PC-9 (cell line): ENCODE measurements at regions not wholly inside any gene's neighbourhood (a gene's known extent, or its start where the extent isn't known, plus 50 kb on each side); places are given as distances from the start of the nearest gene placed in this dataset.

Source experiments
- BruUV-seq: library from RNA; stranded (reverse); fragments of 400-500 nt; replicated peaks from 2 replicates; lab custom pipeline; 2021; lab: Mats Ljungman, UMichigan
- CTCF ChIA-PET: fragments of 300-600 bp; sonication (Branson Sonifier 250); formaldehyde crosslinking; loops from one replicate; lab custom pipeline; 2022; ENCODE audit warnings: antibody characterized with exemption; lab: Charles Lee
- POLR2A ChIA-PET: fragments of 300-600 bp; sonication (Branson Sonifier 250); formaldehyde crosslinking; loops from one replicate; lab custom pipeline; 2022; ENCODE audit warnings: antibody characterized with exemption; ENCODE audit not compliant: unreplicated experiment; lab: Charles Lee
- DNase-seq, 2 experiments: peaks; one replicate each; pipeline versions ENCODE4 v3.0.0 to v3.0.0-alpha.2; 2015 to 2022; ENCODE audit warnings: mixed read lengths in 1 of 2
- H2AFZ ChIP-seq: fragments of 200-600 bp; sonication (generic); 2 replicates; pipeline ENCODE4 v1.8.1; 2017; ENCODE audit warnings: antibody characterized with exemption
- H3F3A ChIP-seq: fragments of 200-600 bp; sonication (generic); 2 replicates; pipeline ENCODE4 v1.8.1; 2017; ENCODE audit warnings: antibody characterized with exemption, mild to moderate bottlenecking, low read depth; ENCODE audit not compliant: insufficient read depth
- H3K27ac ChIP-seq: fragments of 200-600 bp; sonication (generic); 2 replicates; pipeline ENCODE4 v1.6.1; 2016; ENCODE audit warnings: mixed run types
- H3K27me3 ChIP-seq: fragments of 200-600 bp; sonication (generic); 2 replicates; pipeline ENCODE4 v1.6.1; 2016; ENCODE audit warnings: low read depth, mixed run types; ENCODE audit not compliant: insufficient read depth
- H3K36me3 ChIP-seq: fragments of 200-600 bp; sonication (generic); 2 replicates; pipeline ENCODE4 v1.6.1; 2016; ENCODE audit warnings: low read depth, mixed run types
- H3K4me1 ChIP-seq: fragments of 200-600 bp; sonication (generic); replicated peaks from 2 replicates; pipeline ENCODE4 v1.6.1; 2016; ENCODE audit warnings: mixed run types; ENCODE audit not compliant: insufficient read depth
- H3K4me2 ChIP-seq: fragments of 200-600 bp; sonication (generic); 2 replicates; pipeline ENCODE4 v1.6.1; 2017; ENCODE audit warnings: mixed run types
- H3K4me3 ChIP-seq: fragments of 200-600 bp; sonication (generic); 2 replicates; pipeline ENCODE4 v1.6.1; 2016; ENCODE audit warnings: mixed run types
- H3K79me2 ChIP-seq: fragments of 200-600 bp; sonication (generic); 2 replicates; pipeline ENCODE4 v1.6.1; 2017; ENCODE audit warnings: low read depth, mixed run types
- H3K9me2 ChIP-seq: fragments of 200-600 bp; sonication (generic); 2 replicates; pipeline ENCODE4 v1.8.1; 2017; ENCODE audit warnings: mild to moderate bottlenecking; ENCODE audit not compliant: insufficient read depth
- H3K9me3 ChIP-seq: fragments of 200-600 bp; sonication (generic); 2 replicates; pipeline ENCODE4 v1.8.1; 2016; ENCODE audit warnings: low read depth; ENCODE audit not compliant: insufficient read depth
- H4K20me1 ChIP-seq: fragments of 200-600 bp; sonication (generic); 2 replicates; pipeline ENCODE4 v1.8.1; 2017; ENCODE audit not compliant: insufficient read depth
- CTCF ChIP-seq: fragments of 200-600 bp; sonication (generic); conservative IDR thresholded peaks from 2 replicates; pipeline ENCODE4 v1.6.1; 2017; ENCODE audit warnings: mixed run types, antibody characterized with exemption, mild to moderate bottlenecking, moderate library complexity
- EZH2 ChIP-seq: fragments of 200-600 bp; sonication (generic); IDR thresholded peaks from 2 replicates; pipeline ENCODE4 v1.8.0; 2017; ENCODE audit warnings: antibody characterized with exemption, low read depth
- intact Hi-C: fragments of 100-400 bp; cut with micrococcal nuclease; formaldehyde crosslinking; loops from one replicate; pipeline ENCODE4 v1.10.0; 2022; ENCODE audit not compliant: unreplicated experiment

GRCh38 chr5:119745976-119746375, 116.6 kb downstream of the FAM170A start:
- no peaks in the 10 kb centered on the region for H3K9me3 ChIP-seq
- no peak overlapping the region for H3K27ac ChIP-seq
- no peaks in the 10 kb centered on the region for H3K79me2 ChIP-seq
- H3K27me3 ChIP-seq, result no peaks in the 10 kb centered on the region
- no TSS peak for BruUV-seq
- TF ChIP-seq CTCF (no peak), EZH2 (no peak)
- H3K9me2 ChIP-seq, result no peaks in the 10 kb centered on the region
- no peak for DNase-seq
- H3F3A ChIP-seq, result no peaks in the 10 kb centered on the region
- no peaks in the 10 kb centered on the region for H3K4me1 ChIP-seq
- no peaks in the 10 kb centered on the region for H4K20me1 ChIP-seq
- H3K4me3 ChIP-seq, result no peak overlapping the region
- ChIA-PET POLR2A (no interaction called here), CTCF (no interaction called here)
- H2AFZ ChIP-seq, result no peak overlapping the region
- intact Hi-C loops, result no loop called here
- H3K4me2 ChIP-seq, result no peak overlapping the region
- no peaks in the 10 kb centered on the region for H3K36me3 ChIP-seq

- Histone ChIP-seq H3K4me3 (no peak overlapping the region), H3K27me3 (no peaks in the 10 kb centered on the region), H3K4me2 (no peak overlapping the region), H3F3A (no peaks in the 10 kb centered on the region), H3K9me2 (no peaks in the 10 kb centered on the region), H4K20me1 (no peaks in the 10 kb centered on the region), H2AFZ (no peak overlapping the region), H3K36me3 (no peaks in the 10 kb centered on the region), H3K27ac (no peak overlapping the region), H3K9me3 (no peaks in the 10 kb centered on the region), H3K4me1 (no peaks in the 10 kb centered on the region), H3K79me2 (no peaks in the 10 kb centered on the region)
- intact Hi-C loops, result no loop called here
- BruUV-seq, result no TSS peak
- TF ChIP-seq EZH2 (no peak), CTCF (no peak)
- CTCF ChIA-PET, result no interaction called here
- no peak for DNase-seq
- POLR2A ChIA-PET, result no interaction called here
Measured at GRCh38 chr5:119746984-119747383, 117.6 kb downstream of the FAM170A start.

- H3F3A ChIP-seq, result no peaks in the 10 kb centered on the region
- H3K9me3 ChIP-seq, result no peaks in the 10 kb centered on the region
- TF ChIP-seq CTCF (no peak), EZH2 (no peak)
- no peaks in the 10 kb centered on the region for H3K79me2 ChIP-seq
- no TSS peak for BruUV-seq
- H3K27me3 ChIP-seq, result no peaks in the 10 kb centered on the region
- CTCF ChIA-PET, result no interaction called here
- H2AFZ ChIP-seq, result no peak overlapping the region
- H3K27ac ChIP-seq, result no peak overlapping the region
- no peak overlapping the region for H3K4me2 ChIP-seq
- no peaks in the 10 kb centered on the region for H4K20me1 ChIP-seq
- no peak for DNase-seq
- H3K4me1 ChIP-seq, result no peaks in the 10 kb centered on the region
- H3K9me2 ChIP-seq, result no peaks in the 10 kb centered on the region; the same call in 1 of the 2 replicates
- no peaks in the 10 kb centered on the region for H3K36me3 ChIP-seq
- intact Hi-C loops, result no loop called here
- POLR2A ChIA-PET, result no interaction called here
- H3K4me3 ChIP-seq, result no peak overlapping the region
Measured at GRCh38 chr5:119750887-119751733, 121.8 kb downstream of the FAM170A start.
